CD4-positive, alpha-beta T cell treated with Interleukin-2 at 100 ng/mL for 4 hours (primary cell): ENCODE measurements at regions not wholly inside any gene's neighbourhood (a gene's known extent, or its start where the extent isn't known, plus 50 kb on each side); places are given as distances from the start of the nearest gene placed in this dataset.
"Not testable (repeated sequence)": the region's sequence is repeated elsewhere in the genome, so short reads cannot be mapped to it uniquely, and the experiment has no call there.

Experiments used
- DNase-seq: peaks from one replicate; pipeline ENCODE4 v3.0.0-alpha.2; 2020; ENCODE audit warnings: low spot score

- no peak for DNase-seq
Observed at GRCh38 chr1:194068446-194069167, 882.2 kb upstream of the B3GALT2 start.

- no peak for DNase-seq
Observed at GRCh38 chr1:194067772-194068171, 881.4 kb upstream of the B3GALT2 start.

- DNase-seq, result no peak
Observed at GRCh38 chr1:194062962-194063361, 876.5 kb upstream of the B3GALT2 start.

DNA sequence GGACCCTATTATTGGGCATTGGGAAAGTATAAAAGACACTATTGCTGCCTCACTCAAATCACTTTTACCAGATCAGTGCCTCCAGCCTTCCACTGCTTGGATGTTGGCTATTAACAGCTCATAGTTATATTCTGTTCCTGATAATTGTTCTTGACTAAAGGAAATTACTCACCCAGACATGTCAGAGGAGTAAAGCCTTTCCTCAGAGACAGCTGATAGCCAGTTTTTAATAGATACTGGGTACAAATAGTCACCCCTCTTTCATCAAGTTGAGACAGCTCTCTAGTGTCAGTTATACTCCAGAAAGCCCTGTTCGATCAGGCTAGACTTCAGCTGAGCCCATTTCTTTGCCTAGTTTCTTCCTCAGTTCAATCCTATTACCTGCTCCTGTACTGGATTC is 876.1 kb upstream of the B3GALT2 start:
- no peak for DNase-seq

DNA sequence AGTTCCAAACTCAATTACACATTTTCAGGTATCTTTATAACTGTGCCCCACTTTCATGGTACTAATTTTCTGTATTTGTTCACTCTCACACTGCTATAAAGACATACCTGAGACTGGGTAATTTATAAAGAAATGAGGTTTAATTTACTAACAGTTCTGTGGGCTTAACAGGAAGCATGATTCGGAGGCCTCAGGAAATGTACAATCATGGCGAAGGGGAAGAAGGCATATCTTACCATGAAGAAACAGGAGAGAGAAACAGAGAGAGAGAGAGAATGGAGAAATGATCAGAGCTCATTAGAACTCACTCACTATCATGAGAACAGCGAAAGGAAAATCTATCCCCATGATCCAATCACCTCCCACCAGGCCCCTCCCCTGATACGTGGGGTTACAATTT is 874.1 kb upstream of the B3GALT2 start:
- no peak for DNase-seq

DNA sequence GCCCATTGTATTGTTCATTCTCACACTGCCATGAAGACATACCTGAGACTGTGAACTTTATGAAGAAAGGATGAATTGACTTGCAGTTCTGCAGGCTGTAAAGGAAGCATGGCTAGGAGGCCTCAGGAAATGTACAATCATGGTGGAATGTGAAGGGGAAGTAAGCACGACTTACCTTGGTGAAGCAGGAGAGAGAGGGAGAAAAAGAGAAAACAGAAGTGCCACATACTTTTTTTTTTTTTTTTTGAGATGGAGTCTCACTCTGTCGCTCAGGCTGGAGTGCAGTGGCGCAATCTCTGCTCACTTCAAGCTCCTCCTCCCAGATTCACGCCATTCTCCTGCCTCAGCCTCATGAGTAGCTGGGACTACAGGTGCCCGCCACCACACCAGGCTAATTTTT is 871.9 kb upstream of the B3GALT2 start:
- not testable (repeated sequence) for DNase-seq

- peak; percentile 63 for DNase-seq
Observed at GRCh38 chr1:194056169-194056568, 869.8 kb upstream of the B3GALT2 start.

GRCh38 chr1:194055536-194055935 is 869.1 kb upstream of the B3GALT2 start:
- DNase-seq, result no peak

DNA sequence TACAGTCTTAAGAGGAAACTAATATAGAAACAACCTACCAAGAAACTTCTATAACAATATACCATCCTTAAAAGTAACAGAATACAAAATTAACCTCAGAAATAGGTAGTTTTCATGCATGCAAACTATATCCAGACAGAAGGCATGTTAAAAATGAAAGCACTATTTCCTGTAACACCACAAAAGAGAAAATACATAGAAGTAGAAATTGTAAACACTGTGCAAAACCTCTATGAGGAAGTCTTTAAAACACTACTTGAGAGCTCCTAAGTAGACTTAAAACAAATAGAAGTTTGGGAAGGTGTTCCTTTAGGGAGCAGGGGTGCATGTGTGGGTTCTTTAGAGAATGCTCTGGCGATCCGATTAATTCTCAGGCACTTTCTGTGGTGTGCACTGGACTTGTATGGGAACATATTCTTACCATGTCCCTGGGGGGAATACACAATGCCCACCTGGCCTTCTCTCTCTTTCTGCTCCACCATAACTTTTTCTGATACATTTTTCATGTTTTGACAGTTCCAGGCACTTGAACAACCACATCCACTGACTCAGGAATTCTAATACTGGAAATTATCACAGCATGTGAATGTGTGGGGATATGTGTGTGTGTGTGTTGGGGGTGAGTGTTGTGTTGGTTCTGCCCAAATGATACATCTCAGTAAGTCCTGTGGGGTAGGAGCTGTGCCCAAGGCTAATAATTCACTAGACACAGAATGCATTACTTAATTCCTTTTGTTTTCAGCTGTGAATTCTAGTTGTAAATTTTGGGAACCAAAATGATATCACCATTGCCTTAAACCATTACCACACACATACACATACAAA is 866.3 kb upstream of the B3GALT2 start:
- DNase-seq, result peak; percentile 2

GRCh38 chr1:194047921-194048320 is 861.5 kb upstream of the B3GALT2 start:
- no peak for DNase-seq

DNA sequence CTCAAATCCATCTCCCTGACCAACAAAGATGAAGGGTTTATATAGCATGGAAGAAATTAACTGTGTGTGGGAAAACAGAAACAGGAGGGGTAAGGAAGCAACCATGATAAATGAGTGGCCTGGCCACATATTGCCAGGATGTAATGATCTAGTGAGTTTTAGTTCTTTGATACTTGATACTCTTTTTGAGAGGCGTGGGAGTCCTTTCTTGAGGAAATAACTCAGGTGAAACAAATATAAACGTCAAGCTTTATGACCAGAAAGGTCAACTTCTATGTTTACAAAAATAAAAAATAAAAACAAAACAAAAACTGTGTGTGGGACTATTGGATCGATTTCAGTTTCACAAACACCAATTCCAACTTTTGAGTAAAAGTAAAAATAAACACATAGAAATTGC is 860.8 kb upstream of the B3GALT2 start:
- no peak for DNase-seq

GRCh38 chr1:194045416-194045815 is 859.0 kb upstream of the B3GALT2 start:
- DNase-seq, result no peak

- DNase-seq, result no peak
Observed at GRCh38 chr1:194044892-194045291, 858.5 kb upstream of the B3GALT2 start.

GRCh38 chr1:194043984-194044755 is 857.8 kb upstream of the B3GALT2 start:
- no peak for DNase-seq

DNA sequence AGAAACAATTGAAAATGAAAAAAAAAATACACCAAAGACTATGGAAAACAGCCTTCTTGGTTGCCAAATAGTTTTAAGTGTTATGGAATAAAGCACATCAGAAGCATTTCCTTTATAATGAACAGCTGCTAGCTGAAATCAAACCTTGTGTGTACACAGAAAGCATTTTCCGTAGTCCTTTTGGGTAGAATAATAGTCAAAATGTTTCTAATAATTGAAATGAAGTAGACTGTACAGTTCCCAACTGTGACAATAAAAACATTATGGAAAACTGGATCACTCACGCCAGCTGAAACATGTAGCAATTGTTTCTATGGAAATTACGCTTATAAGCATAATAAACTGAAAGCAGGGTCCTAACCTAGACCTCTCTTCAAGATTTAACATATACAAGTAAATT is 856.3 kb upstream of the B3GALT2 start:
- no peak for DNase-seq

GRCh38 chr1:194040496-194040895 is 854.1 kb upstream of the B3GALT2 start:
- no peak for DNase-seq

DNA sequence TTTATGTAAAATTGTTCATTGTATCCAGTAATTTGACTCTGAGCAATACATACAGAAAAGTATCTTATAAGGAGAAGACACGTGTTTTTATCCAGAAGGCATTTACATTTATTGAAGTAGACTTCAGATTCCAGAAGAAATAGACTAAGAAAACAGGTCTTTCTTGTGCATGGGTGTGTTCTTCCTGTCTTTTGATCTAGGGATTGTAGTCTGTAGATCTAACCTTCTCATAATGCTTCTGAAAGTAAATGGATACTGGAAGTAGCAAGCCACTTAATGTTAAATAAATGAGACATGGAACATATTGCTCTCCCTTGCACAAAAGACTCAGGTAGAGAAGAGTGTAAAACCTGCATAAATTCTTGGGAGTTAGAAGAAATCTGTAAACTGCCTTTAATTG is 853.2 kb upstream of the B3GALT2 start:
- DNase-seq, result no peak

GRCh38 chr1:194033646-194034045 is 847.2 kb upstream of the B3GALT2 start:
- no peak for DNase-seq

- no peak for DNase-seq
Observed at GRCh38 chr1:194028002-194028401, 841.6 kb upstream of the B3GALT2 start.

DNA sequence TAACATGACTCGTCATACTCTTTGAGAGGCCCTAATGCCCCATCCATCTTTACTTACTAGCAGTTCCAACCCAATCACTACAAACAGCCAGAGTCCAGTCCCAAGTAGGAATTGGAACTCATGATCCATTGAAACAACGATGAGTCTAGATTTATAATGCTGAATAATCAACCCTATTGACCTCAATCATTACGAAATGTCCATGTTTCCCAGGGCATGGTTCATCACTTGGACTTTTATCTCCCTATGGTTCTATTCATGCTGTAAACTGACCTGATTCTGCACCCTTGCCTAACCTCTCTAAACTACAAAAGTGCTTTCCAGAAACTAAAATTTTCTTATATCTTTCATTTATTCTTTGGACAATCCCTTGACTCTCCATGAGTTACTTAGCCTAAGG is 840.0 kb upstream of the B3GALT2 start:
- no peak for DNase-seq

DNA sequence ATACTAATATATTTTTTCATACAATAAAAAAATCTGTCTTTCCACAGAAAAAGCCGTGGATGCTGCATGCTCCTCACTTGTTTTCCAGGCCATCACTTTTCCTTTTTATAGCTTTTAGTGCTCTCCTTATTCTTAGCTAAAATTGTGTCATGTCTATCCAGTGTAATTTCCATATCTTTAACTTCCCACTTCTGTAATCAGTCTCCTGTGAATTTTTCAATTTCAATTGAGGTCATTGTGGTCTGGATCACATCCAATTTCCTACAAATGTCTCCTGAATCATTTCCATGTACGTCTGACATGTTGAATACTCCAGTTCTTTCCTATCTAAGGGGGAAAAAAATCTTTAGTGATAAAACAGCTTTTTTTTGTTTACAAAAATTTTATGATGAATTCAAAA is 838.2 kb upstream of the B3GALT2 start:
- no peak for DNase-seq

GRCh38 chr1:194014014-194014413 is 827.6 kb upstream of the B3GALT2 start:
- DNase-seq, result no peak

GRCh38 chr1:194013561-194013960 is 827.1 kb upstream of the B3GALT2 start:
- no peak for DNase-seq
